Anterior cingulate cortex (tissue), 58 donors: ENCODE measurements at regions not wholly inside any gene's neighbourhood (a gene's known extent, or its start where the extent isn't known, plus 50 kb on each side); places are given as distances from the start of the nearest gene placed in this dataset.
"Not testable (repeated sequence)": the region's sequence is repeated elsewhere in the genome, so short reads cannot be mapped to it uniquely, and the experiment has no call there.

Experiments used
- DNase-seq, 58 donors: peaks; one replicate each; lab custom pipeline; 2025; lab: John Stamatoyannopoulos, UW

DNA sequence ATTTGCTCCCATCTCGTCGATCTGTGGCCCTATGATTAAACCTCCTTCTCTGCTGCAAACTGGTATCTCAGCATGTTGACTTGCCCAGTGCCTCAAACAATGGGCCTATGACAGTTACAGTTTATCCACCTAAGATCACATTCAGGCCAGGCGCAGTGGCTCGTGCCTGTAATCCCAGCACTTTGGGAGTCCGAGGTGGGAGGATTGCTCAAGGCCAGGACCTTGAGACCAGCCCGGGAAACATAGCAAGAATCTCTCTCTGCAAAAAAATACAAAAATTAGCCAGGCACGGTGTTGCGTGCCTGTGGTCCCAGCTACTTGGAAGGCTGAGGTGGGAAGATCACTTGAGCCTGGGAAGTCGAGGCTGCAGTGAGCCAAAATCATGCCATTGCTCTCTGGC, 79.8 kb upstream of the ADGRL1 start:
- not testable (repeated sequence) for DNase-seq

DNA sequence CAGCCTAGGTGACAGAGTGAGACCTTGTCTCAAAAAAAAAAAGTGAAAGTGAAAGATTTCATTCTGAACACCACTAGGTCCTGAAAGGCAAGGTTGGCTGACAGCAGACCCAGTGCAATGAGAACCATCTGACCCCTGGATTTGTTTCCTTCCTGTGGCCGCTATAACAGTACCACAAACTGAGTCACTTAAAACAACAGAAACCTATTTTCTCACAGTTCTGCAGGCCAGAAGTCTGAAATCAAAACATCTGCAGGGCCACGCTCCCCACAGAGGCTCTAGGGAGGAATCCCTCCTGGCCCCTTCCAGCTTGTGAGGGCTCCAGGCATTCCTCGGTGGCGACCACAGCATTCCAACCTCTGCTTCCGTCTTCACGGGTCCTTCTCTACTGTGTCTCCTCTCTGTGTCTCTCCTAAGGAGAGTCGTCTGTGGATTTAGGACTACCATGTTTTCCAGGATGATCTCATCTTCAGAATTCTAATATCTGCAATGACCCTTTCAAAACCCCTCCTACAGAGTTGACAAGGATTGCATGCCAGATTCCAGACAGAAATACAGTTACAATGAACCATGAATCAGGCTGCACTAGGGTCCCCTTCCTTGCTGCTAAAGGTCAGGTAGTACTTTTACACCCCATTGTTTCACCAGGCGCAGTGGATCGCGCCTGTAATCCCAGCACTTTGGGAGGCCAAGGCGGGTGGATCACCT, 78.0 kb upstream of the ADGRL1 start:
- DNase-seq: not testable (repeated sequence)

DNA sequence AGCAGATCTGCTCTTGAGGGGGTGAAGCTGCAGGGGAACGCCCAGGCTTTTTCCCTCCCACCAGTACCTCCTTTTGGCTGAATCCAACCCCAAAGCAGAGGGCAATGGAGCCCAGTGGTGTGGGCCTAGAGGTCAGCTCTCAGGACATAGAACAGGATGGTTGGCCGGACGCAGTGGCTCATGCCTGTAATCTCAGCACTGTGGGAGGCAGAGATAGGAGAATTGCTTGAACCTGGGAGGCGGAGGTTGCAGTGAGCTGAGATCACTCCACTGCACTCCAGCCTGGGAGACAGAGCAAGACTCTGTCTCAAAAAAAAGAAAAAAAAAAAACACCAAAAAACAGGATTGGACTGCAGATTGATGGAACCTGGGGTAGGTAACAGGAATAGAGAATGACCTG, 73.3 kb upstream of the ADGRL1 start:
- not testable (repeated sequence) for DNase-seq

DNA sequence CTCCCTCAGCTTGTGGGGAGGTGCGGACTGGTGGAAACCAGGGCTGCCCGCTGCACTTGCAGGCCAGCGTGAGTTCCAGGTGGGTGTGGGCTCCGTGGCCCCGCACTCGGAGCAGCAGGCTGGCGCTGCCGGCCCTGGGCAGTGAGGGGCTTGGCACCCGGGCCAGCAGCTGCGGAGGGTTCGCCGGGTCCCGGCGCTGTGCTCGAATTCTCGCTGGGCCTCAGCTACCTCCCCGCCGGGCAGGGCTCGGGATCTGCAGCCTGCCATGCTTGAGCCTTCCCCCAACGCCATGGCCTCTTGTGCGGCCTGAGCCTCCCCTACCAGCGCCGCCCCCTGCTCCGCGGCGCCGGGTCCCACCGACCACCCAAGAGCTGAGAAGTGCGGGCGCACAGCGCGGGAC, 71.6 kb upstream of the ADGRL1 start:
- no peak for DNase-seq

DNA sequence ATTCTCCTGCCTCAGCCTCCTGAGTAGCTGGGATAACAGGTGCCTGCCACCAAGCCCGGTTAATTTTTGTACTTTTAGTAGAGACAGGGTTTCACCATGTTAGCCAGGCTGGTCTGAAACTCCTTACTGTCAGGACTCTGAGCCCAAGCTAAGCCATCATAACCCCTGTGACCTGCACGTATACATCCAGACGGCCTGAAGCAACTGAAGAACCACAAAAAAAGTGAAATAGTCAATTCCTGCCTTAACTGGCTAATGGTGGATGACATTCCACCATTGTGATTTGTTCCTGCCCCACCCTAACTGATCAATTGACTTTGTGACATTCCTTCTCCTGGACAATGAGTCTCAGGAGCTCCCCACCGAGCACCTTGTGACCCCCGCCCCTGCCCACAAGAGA, 69.9 kb upstream of the ADGRL1 start:
- not testable (repeated sequence) for DNase-seq

DNA sequence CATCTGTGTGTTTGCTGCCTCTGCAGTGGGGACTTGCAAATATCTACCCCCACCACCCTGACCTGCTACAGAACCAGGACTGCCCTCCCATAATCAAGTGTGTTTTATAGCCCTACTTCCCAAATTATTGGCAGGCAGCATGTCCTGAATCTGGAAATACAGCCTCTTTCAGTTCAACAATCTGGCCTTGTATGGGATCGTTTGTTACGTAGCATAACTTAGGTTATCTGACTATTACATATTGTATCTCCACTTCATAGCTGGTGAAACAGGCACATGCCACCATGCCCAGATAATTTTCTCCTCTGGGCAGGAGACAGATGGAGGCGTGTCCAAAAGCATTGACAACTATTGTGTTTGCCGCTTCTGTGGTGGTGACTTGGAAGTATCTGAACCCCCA, 66.7 kb upstream of the ADGRL1 start:
- DNase-seq: no peak

DNA sequence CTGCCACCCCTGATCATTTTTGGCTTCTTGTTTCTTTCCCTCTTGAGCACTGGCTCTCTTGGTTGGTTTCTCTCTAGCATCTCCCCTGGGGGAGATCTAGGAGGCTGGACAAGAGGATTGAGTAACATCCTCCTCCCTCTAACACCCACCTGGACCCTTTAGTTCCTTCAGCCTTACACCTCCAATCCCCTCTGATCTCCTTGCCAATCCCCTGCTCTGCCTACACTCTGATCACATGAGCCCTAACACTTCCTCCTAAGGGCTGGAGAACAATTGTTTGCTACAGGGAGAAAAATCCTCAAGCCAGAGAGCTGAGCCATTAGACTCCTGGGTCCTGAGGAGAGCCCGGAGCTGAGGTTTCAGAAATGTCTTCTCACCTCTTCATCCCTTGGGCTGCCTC, 65.9 kb upstream of the ADGRL1 start:
- DNase-seq: no peak

DNA sequence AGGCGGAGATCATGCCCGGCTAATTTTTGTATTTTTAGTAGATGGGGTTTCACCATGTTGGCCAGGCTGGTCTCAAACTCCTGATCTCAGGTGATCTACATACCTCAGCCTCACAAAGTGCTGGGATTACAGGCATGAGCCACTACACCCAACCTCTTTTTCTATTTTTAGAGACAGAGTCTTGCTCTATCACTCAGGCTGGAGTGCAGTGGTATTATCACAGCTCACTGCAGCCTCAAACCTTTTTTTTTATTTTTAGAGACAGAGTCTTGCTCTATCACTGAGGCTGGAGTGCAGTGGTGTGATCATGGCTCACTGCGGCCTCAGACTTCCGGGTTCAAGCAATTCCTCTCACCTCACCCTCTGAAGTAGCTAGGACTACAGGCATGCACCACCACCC, 64.6 kb upstream of the ADGRL1 start:
- DNase-seq: not testable (repeated sequence)

DNA sequence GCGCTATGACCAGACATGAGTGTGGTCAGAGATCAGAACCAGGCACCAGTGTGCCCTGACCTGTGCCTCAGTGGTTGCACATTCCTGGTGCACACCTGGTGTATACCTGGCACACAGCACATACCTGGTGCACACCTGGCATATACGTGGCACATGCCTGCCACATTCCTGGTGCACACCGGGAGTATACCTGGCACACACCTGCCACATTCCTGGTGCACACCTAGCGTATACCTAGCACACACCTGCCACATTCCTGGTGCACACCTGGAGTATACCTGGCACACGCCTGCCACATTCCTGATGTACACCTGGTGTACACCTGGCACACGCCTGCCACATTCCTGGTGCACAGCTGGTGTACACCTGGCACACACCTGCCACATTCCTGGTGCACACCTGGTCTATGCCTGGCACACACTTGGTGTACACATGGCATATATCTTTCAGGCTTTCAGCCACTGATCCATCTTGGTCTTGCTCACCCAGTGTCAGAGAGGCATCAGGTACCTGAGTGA, 61.3 kb upstream of the ADGRL1 start:
- no peak for DNase-seq

DNA sequence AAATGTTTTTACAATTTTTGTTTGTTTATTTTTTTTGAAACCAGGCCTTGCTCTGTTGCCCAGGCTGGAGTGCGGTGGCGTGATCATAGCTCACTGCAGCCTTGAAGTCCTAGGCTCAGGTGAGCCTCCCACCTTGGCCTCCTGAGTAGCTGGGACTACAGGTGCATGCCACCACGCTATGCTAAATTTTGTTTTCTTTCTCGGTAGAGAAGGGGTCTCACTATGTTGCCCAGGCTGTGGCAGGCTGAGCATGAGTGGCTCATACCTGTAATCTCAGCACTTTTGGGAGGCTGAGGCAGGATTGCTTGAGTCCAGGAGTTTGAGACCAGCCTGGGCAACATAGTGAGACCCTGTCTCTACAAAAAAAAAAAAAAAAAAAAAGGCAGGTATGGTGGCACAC, 60.2 kb upstream of the ADGRL1 start:
- DNase-seq: not testable (repeated sequence)

DNA sequence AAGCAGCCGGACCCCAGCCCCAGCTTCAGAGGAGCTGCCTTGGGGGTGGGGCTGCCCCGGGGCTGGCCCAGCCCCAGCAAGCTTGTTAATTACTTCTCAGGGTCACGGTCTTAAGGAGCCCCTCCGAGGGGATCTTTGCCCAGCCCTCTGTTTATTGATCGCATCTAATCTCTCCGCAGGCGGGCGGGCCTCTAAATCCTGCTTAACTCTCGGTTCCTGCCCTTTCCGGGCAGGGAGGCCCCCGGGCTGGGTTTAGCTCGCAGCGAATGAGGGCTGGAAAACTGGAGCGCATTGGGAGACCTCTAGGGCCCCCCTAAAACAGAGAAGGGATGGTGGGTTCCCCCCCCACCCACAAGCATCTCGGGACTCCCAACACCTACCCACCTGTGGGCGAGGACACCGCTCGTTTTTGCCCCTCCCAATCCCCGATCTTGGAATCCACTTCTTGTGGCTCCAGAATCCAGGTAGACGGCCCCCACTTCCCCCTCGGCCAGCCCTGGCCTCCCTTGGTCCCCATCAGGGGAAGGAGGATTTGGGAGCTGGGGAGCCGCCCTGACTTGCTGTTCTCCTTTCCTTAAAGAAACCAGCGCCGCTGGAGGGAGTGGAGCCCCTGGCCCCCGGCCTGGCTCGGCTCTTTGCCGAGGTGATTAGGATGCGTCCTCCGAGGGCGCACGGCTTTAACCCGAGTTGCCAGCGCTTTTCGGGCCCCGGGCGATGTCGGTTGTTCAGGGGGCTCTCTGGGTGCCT, 59.5 kb upstream of the ADGRL1 start:
- no peak for DNase-seq

DNA sequence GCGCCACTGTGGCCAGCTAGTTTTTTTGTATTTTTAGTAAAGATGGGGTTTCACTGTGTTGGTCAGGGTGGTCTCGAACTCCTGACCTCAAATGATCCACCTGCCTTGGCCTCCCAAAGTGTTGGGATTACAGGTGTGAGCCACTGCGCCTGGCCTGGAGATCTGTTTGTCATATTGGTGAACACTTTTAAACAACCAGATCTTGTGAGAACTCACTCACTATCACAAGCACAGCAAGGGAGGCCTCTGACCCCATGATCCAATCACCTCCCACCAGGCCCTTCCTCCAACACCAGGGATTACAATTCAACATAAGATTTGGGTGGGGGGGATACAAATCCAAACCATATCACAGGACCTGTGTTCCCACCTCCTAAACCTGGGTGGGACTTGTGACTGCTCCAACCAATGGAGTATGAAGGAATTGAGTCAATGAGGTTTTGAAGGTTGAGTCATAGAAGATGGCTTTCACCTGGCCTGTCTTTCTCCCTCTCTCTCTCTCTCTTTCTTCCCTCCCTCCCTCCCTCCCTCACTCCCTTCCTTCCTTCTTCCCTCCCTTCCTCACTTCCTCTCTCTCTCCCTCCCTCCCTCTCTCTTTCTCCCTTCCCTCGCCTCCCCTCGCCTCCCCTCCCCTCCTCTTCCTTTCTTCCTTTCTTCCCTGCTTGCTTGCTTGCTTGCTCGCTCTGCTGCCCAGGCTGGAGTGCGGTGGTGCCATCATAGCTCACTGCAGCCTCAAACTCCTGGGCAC, 50.1 kb upstream of the ADGRL1 start:
- DNase-seq: not testable (repeated sequence)
